Calu3 (cell line): ENCODE measurements at regions not wholly inside any gene's neighbourhood (a gene's known extent, or its start where the extent isn't known, plus 50 kb on each side); places are given as distances from the start of the nearest gene placed in this dataset.

ENCODE experiments used
- BruUV-seq: library from RNA; stranded (reverse); fragments of 400-500 nt; replicated peaks from 2 replicates; lab custom pipeline; 2021; lab: Mats Ljungman, UMichigan
- CTCF ChIA-PET: fragments of 300-600 bp; sonication (Branson Sonifier 250); formaldehyde crosslinking; loops from one replicate; lab custom pipeline; 2022; ENCODE audit warnings: antibody characterized with exemption; lab: Charles Lee
- DNase-seq: peaks from one replicate; pipeline ENCODE4 v3.0.0; 2022
- H3K27ac Mint-ChIP-seq: one replicate; pipeline ENCODE4 v1.8.0; 2022; ENCODE audit warnings: mixed read lengths; ENCODE audit not compliant: unreplicated experiment
- H3K27me3 Mint-ChIP-seq: one replicate; pipeline ENCODE4 v1.8.0; 2022; ENCODE audit warnings: mixed read lengths; ENCODE audit not compliant: unreplicated experiment
- H3K36me3 Mint-ChIP-seq: one replicate; pipeline ENCODE4 v1.8.0; 2022; ENCODE audit warnings: mild to moderate bottlenecking, moderate library complexity, mixed read lengths; ENCODE audit not compliant: insufficient read depth, unreplicated experiment
- H3K4me1 Mint-ChIP-seq: one replicate; pipeline ENCODE4 v1.8.0; 2022; ENCODE audit warnings: mild to moderate bottlenecking, low read depth, mixed read lengths; ENCODE audit not compliant: unreplicated experiment
- H3K4me3 Mint-ChIP-seq: one replicate; pipeline ENCODE4 v1.8.0; 2022; ENCODE audit warnings: mild to moderate bottlenecking, low read depth, moderate library complexity, mixed read lengths; ENCODE audit not compliant: unreplicated experiment
- H3K9me3 Mint-ChIP-seq: one replicate; pipeline ENCODE4 v1.8.0; 2022; ENCODE audit warnings: low read depth, mixed read lengths; ENCODE audit not compliant: unreplicated experiment
- intact Hi-C: fragments of 100-400 bp; cut with micrococcal nuclease; formaldehyde crosslinking; loops from one replicate; pipeline ENCODE4 v1.10.0; 2022; ENCODE audit not compliant: unreplicated experiment
- TF ChIP-seq, protein P1 (sequence below): fragments of 200-600 bp; IDR thresholded peaks from one replicate; pipeline ENCODE4 v1.8.0; 2022; ENCODE audit warnings: antibody characterized with exemption; ENCODE audit not compliant: unreplicated experiment

DNA sequence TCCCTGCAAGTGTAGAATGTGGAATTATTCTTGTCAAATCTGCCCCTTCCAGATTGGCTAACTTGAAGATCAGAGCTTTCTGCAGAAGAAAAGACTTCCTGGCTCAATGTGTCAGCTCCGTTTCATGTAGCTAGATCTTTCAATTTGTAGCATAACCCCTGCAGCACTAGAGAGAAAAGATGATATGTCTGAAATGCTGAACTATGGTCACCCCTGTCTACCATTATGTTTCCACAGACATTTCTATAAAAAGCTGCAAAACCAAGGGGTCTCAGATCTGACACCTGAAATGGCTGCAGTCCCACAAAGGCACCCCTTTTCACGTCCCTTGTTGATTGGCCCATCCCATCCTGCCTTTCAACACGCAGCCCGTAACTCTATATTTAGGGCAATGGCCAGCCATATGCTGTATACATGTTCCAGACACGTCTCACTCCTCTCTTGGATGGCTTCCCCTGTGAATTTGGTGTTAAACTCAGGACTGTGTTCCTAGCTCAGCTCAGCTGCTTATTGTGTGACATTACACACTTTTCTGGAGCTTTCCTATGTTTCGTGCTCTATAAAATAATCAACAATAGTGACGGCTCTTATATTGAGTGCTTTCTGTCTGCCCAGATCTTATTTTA is 648.6 kb upstream of the CELF2 start:
- Mint-ChIP-seq H3K4me1 (no peaks in the 10 kb centered on the region), H3K9me3 (peaks cover 20% of the 10 kb centered on the region), H3K27me3 (no peaks in the 10 kb centered on the region), H3K36me3 (no peaks in the 10 kb centered on the region), H3K27ac (no peak overlapping the region), H3K4me3 (no peak overlapping the region)
- intact Hi-C loops, result no loop called here
- BruUV-seq, result no TSS peak
- CTCF ChIA-PET, result interaction anchor here (0.6 kb wide), 1 partner anchor 40 kb away, joined by 3 read pairs; no protein-coding TSS in a partner anchor
- no peak for DNase-seq
- TF ChIP-seq, protein P1, sequence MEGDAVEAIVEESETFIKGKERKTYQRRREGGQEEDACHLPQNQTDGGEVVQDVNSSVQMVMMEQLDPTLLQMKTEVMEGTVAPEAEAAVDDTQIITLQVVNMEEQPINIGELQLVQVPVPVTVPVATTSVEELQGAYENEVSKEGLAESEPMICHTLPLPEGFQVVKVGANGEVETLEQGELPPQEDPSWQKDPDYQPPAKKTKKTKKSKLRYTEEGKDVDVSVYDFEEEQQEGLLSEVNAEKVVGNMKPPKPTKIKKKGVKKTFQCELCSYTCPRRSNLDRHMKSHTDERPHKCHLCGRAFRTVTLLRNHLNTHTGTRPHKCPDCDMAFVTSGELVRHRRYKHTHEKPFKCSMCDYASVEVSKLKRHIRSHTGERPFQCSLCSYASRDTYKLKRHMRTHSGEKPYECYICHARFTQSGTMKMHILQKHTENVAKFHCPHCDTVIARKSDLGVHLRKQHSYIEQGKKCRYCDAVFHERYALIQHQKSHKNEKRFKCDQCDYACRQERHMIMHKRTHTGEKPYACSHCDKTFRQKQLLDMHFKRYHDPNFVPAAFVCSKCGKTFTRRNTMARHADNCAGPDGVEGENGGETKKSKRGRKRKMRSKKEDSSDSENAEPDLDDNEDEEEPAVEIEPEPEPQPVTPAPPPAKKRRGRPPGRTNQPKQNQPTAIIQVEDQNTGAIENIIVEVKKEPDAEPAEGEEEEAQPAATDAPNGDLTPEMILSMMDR, result no peak

- TF ChIP-seq, protein P1, result no peak
- Mint-ChIP-seq H3K4me3 (no peak overlapping the region), H3K4me1 (no peaks in the 10 kb centered on the region), H3K27me3 (no peaks in the 10 kb centered on the region), H3K27ac (no peak overlapping the region), H3K9me3 (peaks cover 13% of the 10 kb centered on the region), H3K36me3 (no peaks in the 10 kb centered on the region)
- no peak for DNase-seq
- intact Hi-C loops, result no loop called here
- CTCF ChIA-PET, result no interaction called here
- BruUV-seq, result no TSS peak
Measured at GRCh38 chr10:10385831-10386230, 631.8 kb upstream of the CELF2 start.

DNA sequence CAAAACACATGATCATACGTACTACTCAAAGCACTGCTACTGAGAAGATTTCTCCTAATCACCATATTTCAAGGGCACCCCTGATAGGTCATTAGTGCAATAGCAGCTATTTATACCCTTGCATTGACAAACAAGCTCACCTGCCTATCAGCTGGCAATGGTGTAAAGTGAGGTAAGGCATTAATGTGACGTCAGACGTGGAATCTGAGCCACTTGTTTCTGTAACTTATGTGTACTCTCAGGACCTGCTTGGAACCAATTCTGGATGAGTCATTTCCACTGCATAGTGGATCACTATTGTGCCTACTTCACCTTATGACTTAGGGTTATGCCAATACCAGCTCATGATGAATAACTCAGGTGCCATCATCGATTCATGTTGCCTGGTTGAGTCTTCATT is 628.5 kb upstream of the CELF2 start:
- no peaks in the 10 kb centered on the region for H3K4me1 Mint-ChIP-seq
- no peak for DNase-seq
- CTCF ChIA-PET, result no interaction called here
- no peaks in the 10 kb centered on the region for H3K36me3 Mint-ChIP-seq
- TF ChIP-seq, protein P1, result no peak
- no peaks in the 10 kb centered on the region for H3K27me3 Mint-ChIP-seq
- H3K4me3 Mint-ChIP-seq, result no peak overlapping the region
- no TSS peak for BruUV-seq
- H3K27ac Mint-ChIP-seq, result no peak overlapping the region
- peaks cover 15% of the 10 kb centered on the region for H3K9me3 Mint-ChIP-seq
- intact Hi-C loops, result no loop called here

- intact Hi-C loops, result no loop called here
- Mint-ChIP-seq H3K36me3 (no peaks in the 10 kb centered on the region), H3K4me3 (no peak overlapping the region), H3K27ac (no peak overlapping the region), H3K27me3 (no peaks in the 10 kb centered on the region), H3K4me1 (no peaks in the 10 kb centered on the region), H3K9me3 (peaks cover 15% of the 10 kb centered on the region)
- CTCF ChIA-PET, result no interaction called here
- no peak for DNase-seq
- BruUV-seq, result no TSS peak
- TF ChIP-seq, protein P1, result no peak
Measured at GRCh38 chr10:10392511-10392910, 625.2 kb upstream of the CELF2 start.
